DOHH2 (cell line): ENCODE measurements at regions not wholly inside any gene's neighbourhood (a gene's known extent, or its start where the extent isn't known, plus 50 kb on each side); places are given as distances from the start of the nearest gene placed in this dataset.

Experiments used
- CTCF ChIP-seq: fragments of 200-600 bp; sonication (generic); IDR thresholded peaks from one replicate; pipeline ENCODE4 v1.5.1; 2014; ENCODE audit warnings: antibody characterized with exemption, mild to moderate bottlenecking, low read depth, low read length; ENCODE audit not compliant: poor library complexity, severe bottlenecking
- EZH2phosphoT487 ChIP-seq: fragments of 200-600 bp; sonication (generic); IDR thresholded peaks from 2 replicates; pipeline ENCODE4 v1.6.1; 2017; ENCODE audit warnings: borderline replicate concordance, mild to moderate bottlenecking, antibody characterized with exemption, low read length, moderate library complexity, mixed read lengths

- TF ChIP-seq CTCF (no peak), EZH2phosphoT487 (no peak)
These were observed 107.2 kb upstream of the TBL1X start for GRCh38 chrX:9357518-9358114.
